RWPE1 (cell line): ENCODE measurements at regions not wholly inside any gene's neighbourhood (a gene's known extent, or its start where the extent isn't known, plus 50 kb on each side); places are given as distances from the start of the nearest gene placed in this dataset.

Experiments
- CTCF ChIA-PET: fragments of 350-600 bp; sonication (Branson Sonifier 250); formaldehyde crosslinking; extraction: SDS; loops from one replicate; lab custom pipeline; 2021; lab: Yijun Ruan, JAX
- POLR2A ChIA-PET: fragments of 400-600 bp; formaldehyde crosslinking; extraction: SDS; loops from one replicate; lab custom pipeline; 2020; ENCODE audit warnings: antibody characterized with exemption; ENCODE audit not compliant: low non-redundant PET; lab: Yijun Ruan, JAX
- DNase-seq: peaks from one replicate; pipeline ENCODE4 v3.0.0; 2012; ENCODE audit warnings: low spot score
- H3K27ac ChIP-seq: fragments of 450-650 bp; 2 replicates; pipeline ENCODE4 v1.5.1; 2017
- CTCF ChIP-seq: fragments of 450-650 bp; conservative IDR thresholded peaks from 2 replicates; pipeline ENCODE4 v1.5.1; 2017; ENCODE audit warnings: low read depth, mild to moderate bottlenecking

- POLR2A ChIA-PET = no interaction called here
- CTCF ChIA-PET = no interaction called here
- H3K27ac ChIP-seq = no peak overlapping the region
- DNase-seq = no peak
- no peak for TF ChIP-seq CTCF
These were observed 105.5 kb upstream of the STK26 start for GRCh38 chrX:131917588-131917987.

- DNase-seq = no peak
- H3K27ac ChIP-seq = no peak overlapping the region
- CTCF ChIA-PET = no interaction called here
- POLR2A ChIA-PET = no interaction called here
- no peak for TF ChIP-seq CTCF
These were observed 104.3 kb upstream of the STK26 start for GRCh38 chrX:131918839-131919238.

GRCh38 chrX:131923614-131924250 is 99.4 kb upstream of the STK26 start:
- no peak for DNase-seq

GRCh38 chrX:131938749-131939148 is 84.4 kb upstream of the STK26 start:
- ChIA-PET CTCF (no interaction called here), POLR2A (no interaction called here)
- TF ChIP-seq CTCF = no peak
- no peak for DNase-seq
- no peak overlapping the region for H3K27ac ChIP-seq

More at GRCh38 chrX:131923614-131924250, 99.4 kb upstream of the STK26 start:
- ChIA-PET CTCF (interaction anchor here (0.6 kb wide), 1 partner anchor 302 kb away, joined by 3 read pairs; no protein-coding TSS in a partner anchor), POLR2A (no interaction called here)
- H3K27ac ChIP-seq = no peak overlapping the region
- TF ChIP-seq CTCF = no peak

GRCh38 chrX:131942034-131942433 is 81.1 kb upstream of the STK26 start:
- POLR2A ChIA-PET = no interaction called here
- TF ChIP-seq CTCF = no peak
- no peak for DNase-seq
- no peak overlapping the region for H3K27ac ChIP-seq
- CTCF ChIA-PET = no interaction called here

- H3K27ac ChIP-seq = no peak overlapping the region
- no peak for TF ChIP-seq CTCF
- DNase-seq = no peak
- ChIA-PET CTCF (no interaction called here), POLR2A (no interaction called here)
These were observed 77.9 kb upstream of the STK26 start for GRCh38 chrX:131944936-131945902.
